WI38 (cell line): ENCODE measurements at regions not wholly inside any gene's neighbourhood (a gene's known extent, or its start where the extent isn't known, plus 50 kb on each side); places are given as distances from the start of the nearest gene placed in this dataset.
"Not testable (repeated sequence)": the region's sequence is repeated elsewhere in the genome, so short reads cannot be mapped to it uniquely, and the experiment has no call there.

Experiments used
- H3K4me3 ChIP-seq: 2 replicates; pipeline ENCODE4 v1.5.1; 2011; ENCODE audit warnings: low read depth, mild to moderate bottlenecking, control low read depth, low read length
- CTCF ChIP-seq: IDR thresholded peaks from 2 replicates; pipeline ENCODE4 v1.5.1; 2012; ENCODE audit warnings: low read depth, mild to moderate bottlenecking, control low read depth, low read length

DNA sequence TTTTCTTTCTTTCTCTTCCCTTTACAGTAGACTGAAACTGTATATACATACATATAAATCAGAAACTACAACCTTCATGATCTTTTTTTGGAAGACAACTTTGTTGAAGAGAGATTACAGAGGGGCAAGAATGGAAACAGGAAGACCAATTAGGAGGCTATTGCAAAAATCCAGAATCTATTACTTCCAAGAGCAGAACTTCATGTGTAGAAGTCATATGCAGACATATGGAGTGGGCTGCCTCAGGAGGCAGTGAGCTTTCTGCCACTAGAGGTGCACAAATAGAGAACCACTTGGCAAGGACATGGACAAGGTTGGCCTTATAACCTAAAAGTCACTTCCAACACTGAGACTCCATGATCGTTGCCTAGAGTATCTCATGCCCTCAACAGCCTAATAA lies 157.8 kb upstream of the NR4A3 start:
- TF ChIP-seq CTCF, result no peak
- no peak overlapping the region for H3K4me3 ChIP-seq

- no peak overlapping the region for H3K4me3 ChIP-seq
- TF ChIP-seq CTCF, result no peak
These were observed 155.1 kb upstream of the NR4A3 start for GRCh38 chr9:99666571-99666970.

DNA sequence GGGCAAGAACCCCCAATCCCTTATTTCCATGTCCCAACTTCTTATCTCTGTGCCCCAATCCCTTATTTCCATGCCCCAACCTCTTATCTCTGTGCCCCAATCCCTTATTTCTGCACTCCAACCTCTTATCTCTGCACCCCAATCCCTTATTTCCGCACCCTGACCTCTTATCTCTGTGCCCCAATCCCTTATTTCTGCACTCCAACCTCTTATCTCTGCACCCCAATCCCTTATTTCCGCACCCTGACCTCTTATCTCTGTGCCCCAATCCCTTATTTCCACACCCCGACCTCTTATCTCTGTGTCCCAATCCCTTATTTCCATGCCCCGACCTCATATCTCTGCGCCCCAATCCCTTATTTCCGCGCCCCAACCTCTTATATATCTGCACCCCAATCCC lies 150.8 kb upstream of the NR4A3 start:
- H3K4me3 ChIP-seq, result not testable (repeated sequence)

DNA sequence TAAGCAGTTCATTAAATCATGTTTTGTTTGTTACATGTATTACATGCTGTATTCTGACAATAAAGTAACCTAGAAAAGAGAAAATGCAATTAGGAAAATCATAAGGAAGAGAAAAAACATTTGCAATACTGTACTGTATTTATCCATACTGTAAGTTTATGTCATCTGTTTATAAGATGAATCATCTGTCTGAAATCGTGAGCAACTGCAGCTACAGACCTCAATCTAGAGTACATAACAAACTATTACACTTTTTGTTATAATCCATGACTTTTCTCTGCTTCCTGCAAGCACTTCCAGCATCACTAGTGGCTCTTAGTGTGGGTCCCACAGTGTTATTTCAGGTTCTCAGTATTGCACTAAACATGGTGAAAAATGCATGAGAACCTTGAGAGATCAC lies 144.4 kb upstream of the NR4A3 start:
- no peak overlapping the region for H3K4me3 ChIP-seq
- no peak for TF ChIP-seq CTCF

- no peak for TF ChIP-seq CTCF
- H3K4me3 ChIP-seq, result no peak overlapping the region
These were observed 143.1 kb upstream of the NR4A3 start for GRCh38 chr9:99678566-99678965.

- H3K4me3 ChIP-seq, result no peak overlapping the region
- no peak for TF ChIP-seq CTCF
These were observed 141.5 kb upstream of the NR4A3 start for GRCh38 chr9:99680191-99680590.

- TF ChIP-seq CTCF, result no peak
- H3K4me3 ChIP-seq, result no peak overlapping the region
These were observed 140.6 kb upstream of the NR4A3 start for GRCh38 chr9:99681113-99681512.

- H3K4me3 ChIP-seq, result no peak overlapping the region
- no peak for TF ChIP-seq CTCF
These were observed 139.3 kb upstream of the NR4A3 start for GRCh38 chr9:99682378-99682777.
